ENCODE measurements at regions not wholly inside any gene's neighbourhood (a gene's known extent, or its start where the extent isn't known, plus 50 kb on each side); places are given as distances from the start of the nearest gene placed in this dataset.

DNA sequence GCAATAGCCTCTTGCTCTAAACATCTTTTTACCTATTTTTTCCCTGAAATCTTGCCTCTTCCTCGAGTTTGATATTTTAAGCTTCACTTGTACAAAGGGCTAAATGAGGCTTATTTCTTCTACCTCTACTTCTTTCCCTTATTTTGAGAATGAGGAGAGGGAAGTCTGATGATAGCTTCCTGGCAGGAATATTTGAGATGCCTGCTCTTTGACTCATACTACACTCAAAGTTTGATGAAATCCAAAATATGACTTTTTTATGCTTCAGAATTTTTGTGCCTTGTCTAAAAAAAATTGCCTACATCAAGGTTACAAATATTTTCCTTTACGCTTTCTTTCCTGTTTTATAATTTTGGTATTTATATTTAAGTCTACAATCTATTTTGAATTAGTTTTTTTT lies 624.4 kb upstream of the PLXNA2 start:
- DNase-seq (ENCODE audit: low read depth) = no peak
- in situ Hi-C loops (cut with HindIII; ENCODE audit: low sequenced_read_pairs) = no loop called here
- TF ChIP-seq, protein P1, sequence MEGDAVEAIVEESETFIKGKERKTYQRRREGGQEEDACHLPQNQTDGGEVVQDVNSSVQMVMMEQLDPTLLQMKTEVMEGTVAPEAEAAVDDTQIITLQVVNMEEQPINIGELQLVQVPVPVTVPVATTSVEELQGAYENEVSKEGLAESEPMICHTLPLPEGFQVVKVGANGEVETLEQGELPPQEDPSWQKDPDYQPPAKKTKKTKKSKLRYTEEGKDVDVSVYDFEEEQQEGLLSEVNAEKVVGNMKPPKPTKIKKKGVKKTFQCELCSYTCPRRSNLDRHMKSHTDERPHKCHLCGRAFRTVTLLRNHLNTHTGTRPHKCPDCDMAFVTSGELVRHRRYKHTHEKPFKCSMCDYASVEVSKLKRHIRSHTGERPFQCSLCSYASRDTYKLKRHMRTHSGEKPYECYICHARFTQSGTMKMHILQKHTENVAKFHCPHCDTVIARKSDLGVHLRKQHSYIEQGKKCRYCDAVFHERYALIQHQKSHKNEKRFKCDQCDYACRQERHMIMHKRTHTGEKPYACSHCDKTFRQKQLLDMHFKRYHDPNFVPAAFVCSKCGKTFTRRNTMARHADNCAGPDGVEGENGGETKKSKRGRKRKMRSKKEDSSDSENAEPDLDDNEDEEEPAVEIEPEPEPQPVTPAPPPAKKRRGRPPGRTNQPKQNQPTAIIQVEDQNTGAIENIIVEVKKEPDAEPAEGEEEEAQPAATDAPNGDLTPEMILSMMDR (IDR thresholded peaks at IDR 0.05; ENCODE audit: low read depth, low read length, missing control alignments) = no peak
- H3K4me3 ChIP-seq (ENCODE audit: low read depth, low read length) = no peak overlapping the region

DNA sequence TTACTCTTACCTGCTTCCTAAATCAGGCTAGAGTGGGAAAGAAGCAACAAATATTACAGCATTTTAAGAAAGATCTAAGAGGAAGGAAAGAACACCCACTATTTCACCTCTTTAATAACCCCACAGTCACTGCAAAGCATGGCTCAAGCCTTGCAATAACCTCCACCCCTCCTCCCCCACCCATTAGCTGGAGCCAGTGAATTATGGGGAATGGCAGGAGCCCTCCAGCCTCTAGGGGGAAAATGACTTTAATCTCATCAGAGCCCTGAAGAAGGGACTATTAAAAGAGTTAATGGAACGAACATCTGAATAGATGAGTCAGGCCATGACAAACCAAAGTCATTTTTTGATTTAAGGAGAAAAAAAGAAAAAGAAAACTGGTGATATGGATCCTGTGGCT lies 630.7 kb upstream of the PLXNA2 start:
- in situ Hi-C loops (cut with HindIII; ENCODE audit: low sequenced_read_pairs) = no loop called here
- H3K4me3 ChIP-seq (ENCODE audit: low read depth, low read length) = no peak overlapping the region
- TF ChIP-seq, protein P1 (IDR thresholded peaks at IDR 0.05; ENCODE audit: low read depth, low read length, missing control alignments) = no peak
- no peak for DNase-seq (ENCODE audit: low read depth)

DNA sequence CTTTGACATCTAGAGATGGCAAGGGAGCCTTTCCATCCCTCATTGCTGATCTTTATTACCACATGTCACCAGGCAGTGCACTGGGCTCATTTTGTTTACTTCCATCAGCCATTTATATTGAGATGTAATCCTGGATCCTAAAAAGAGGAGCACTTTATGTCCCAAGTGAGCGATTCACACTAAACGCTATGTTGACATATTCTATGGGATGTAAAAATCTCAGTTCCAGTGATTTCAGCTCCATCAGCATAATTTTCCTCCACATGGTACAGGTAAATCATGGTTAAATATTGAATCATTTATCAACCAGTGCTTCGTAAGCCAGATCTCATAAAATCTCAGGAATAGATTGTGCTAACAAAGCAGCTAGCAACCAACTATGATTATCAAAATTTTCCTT lies 634.8 kb upstream of the PLXNA2 start:
- DNase-seq (ENCODE audit: low read depth) = no peak
- H3K4me3 ChIP-seq (ENCODE audit: low read depth, low read length) = no peak overlapping the region
- TF ChIP-seq, protein P1 (IDR thresholded peaks at IDR 0.05; ENCODE audit: low read depth, low read length, missing control alignments) = no peak
- in situ Hi-C loops (cut with HindIII; ENCODE audit: low sequenced_read_pairs) = no loop called here

DNA sequence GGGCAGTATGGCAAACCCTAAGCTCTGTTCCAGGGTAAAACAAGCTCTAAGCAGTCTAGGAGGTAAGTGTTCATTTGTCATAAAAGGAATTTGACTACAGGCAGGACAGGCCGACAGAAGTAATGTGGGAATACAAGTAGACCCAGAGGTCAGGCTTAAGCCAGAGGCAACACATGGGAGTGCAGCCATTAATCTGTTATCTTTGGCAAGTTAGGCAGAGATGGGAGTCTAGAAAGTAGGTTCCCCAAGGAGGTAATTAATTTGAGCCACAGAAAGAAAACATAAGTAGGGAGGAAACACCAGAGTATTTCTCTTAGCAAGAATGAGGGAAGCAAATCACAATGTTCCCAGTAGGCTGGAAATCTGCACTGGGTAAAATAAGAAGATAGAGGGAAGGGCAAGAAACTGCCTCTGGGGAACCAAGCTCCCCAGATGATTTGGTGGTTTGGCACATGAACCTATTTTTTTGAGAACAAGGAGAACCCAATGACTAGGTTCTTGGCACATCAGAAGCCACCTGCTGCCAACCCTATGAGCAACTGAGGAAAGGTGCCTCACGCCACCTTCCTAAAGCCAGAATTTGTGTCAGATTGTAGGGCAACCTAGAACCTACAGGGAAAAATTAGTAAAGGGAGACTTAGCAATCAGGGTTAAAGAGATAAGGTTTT lies 636.4 kb upstream of the PLXNA2 start:
- DNase-seq (ENCODE audit: low read depth) = peak; percentile 59
- in situ Hi-C loops (cut with HindIII; ENCODE audit: low sequenced_read_pairs) = no loop called here
- no peak overlapping the region for H3K4me3 ChIP-seq (ENCODE audit: low read depth, low read length)
- TF ChIP-seq, protein P1 (IDR thresholded peaks at IDR 0.05; ENCODE audit: low read depth, low read length, missing control alignments) = no peak

DNA sequence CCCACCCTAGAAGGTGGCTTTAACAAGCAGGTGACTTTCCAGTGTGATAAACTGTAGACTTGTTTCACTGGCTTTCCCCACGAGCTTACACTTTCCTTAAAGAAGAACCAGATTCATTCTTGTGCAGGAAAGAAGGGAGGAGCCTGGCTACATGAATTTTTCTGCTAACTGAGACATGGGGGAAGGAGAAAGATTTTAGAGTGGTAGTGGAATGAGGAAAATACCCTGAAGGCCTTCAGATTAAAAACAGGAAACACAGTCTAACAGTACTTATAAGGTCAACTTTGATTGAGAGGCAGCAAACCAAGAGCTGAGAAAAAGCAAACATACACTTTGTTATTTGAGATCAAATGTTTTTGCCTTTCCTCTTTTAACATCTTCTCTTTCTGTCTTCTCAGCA lies 640.9 kb upstream of the PLXNA2 start:
- no peak overlapping the region for H3K4me3 ChIP-seq (ENCODE audit: low read depth, low read length)
- in situ Hi-C loops (cut with HindIII; ENCODE audit: low sequenced_read_pairs) = no loop called here
- TF ChIP-seq, protein P1 (IDR thresholded peaks at IDR 0.05; ENCODE audit: low read depth, low read length, missing control alignments) = no peak
- DNase-seq (ENCODE audit: low read depth) = no peak

DNA sequence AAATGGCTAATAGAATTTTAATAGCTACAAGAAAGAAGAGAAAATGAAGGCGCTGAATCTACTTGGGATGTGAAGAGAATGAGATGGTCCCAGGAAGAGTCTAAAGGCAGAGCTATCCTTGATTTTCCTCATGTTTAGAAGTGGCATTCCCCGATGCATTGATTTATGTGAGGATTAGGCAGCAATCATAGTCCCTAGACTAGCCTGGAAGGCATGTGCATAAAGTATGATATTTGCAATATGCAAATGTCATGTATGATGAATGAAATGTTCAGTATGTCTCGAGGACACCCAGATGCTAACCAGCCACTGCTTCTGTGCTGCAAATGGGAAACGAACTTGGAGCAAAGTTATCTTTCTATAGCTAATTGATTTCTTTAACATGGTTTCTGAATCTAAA lies 641.5 kb upstream of the PLXNA2 start:
- TF ChIP-seq, protein P1 (IDR thresholded peaks at IDR 0.05; ENCODE audit: low read depth, low read length, missing control alignments) = no peak
- DNase-seq (ENCODE audit: low read depth) = no peak
- no peak overlapping the region for H3K4me3 ChIP-seq (ENCODE audit: low read depth, low read length)
- in situ Hi-C loops (cut with HindIII; ENCODE audit: low sequenced_read_pairs) = no loop called here

Data from astrocyte of the cerebellum (primary cell).